Osteocyte (in vitro differentiated cells): ENCODE measurements at regions not wholly inside any gene's neighbourhood (a gene's known extent, or its start where the extent isn't known, plus 50 kb on each side); places are given as distances from the start of the nearest gene placed in this dataset.

ENCODE experiments used
- DNase-seq: peaks from one replicate; pipeline ENCODE4 v3.0.0; 2021; ENCODE audit warnings: mixed read lengths; ENCODE audit not compliant: unreplicated experiment; ENCODE audit errors: extremely low spot score
- H3K27ac Mint-ChIP-seq: one replicate; pipeline ENCODE4 v1.8.0; 2021; ENCODE audit warnings: mild to moderate bottlenecking, mixed read lengths; ENCODE audit not compliant: unreplicated experiment
- H3K27me3 Mint-ChIP-seq: one replicate; pipeline ENCODE4 v1.8.0; 2021; ENCODE audit warnings: mixed read lengths; ENCODE audit not compliant: unreplicated experiment
- H3K36me3 Mint-ChIP-seq: one replicate; pipeline ENCODE4 v1.8.0; 2021; ENCODE audit warnings: mixed read lengths; ENCODE audit not compliant: unreplicated experiment
- H3K4me1 Mint-ChIP-seq: one replicate; pipeline ENCODE4 v1.8.0; 2021; ENCODE audit warnings: mixed read lengths; ENCODE audit not compliant: unreplicated experiment
- H3K4me3 Mint-ChIP-seq: one replicate; pipeline ENCODE4 v1.8.0; 2021; ENCODE audit warnings: mild to moderate bottlenecking, moderate library complexity, mixed read lengths; ENCODE audit not compliant: unreplicated experiment
- H3K9me3 Mint-ChIP-seq: one replicate; pipeline ENCODE4 v1.8.0; 2021; ENCODE audit warnings: mixed read lengths; ENCODE audit not compliant: unreplicated experiment
- CTCF ChIP-seq: fragments of 200-600 bp; sonication (generic); IDR thresholded peaks from 2 replicates; pipeline ENCODE4 v1.5.0; 2021; ENCODE audit warnings: antibody characterized with exemption, mild to moderate bottlenecking, moderate library complexity

- Mint-ChIP-seq H3K9me3 (peaks cover 2% of the 10 kb centered on the region), H3K4me1 (no peaks in the 10 kb centered on the region), H3K36me3 (no peaks in the 10 kb centered on the region), H3K27me3 (peaks cover 56% of the 10 kb centered on the region), H3K27ac (no peak overlapping the region), H3K4me3 (no peak overlapping the region)
- DNase-seq, result peak; percentile 62
- no peak for TF ChIP-seq CTCF
Measured at GRCh38 chr20:51163996-51164600, 141.2 kb upstream of the KCNG1 start.

- no peak for TF ChIP-seq CTCF
Measured at GRCh38 chr20:51162015-51162414, 139.1 kb upstream of the KCNG1 start.

GRCh38 chr20:51160821-51161220 lies 137.9 kb upstream of the KCNG1 start:
- Mint-ChIP-seq H3K4me1 (no peaks in the 10 kb centered on the region), H3K27ac (no peak overlapping the region), H3K4me3 (no peak overlapping the region), H3K36me3 (no peaks in the 10 kb centered on the region), H3K9me3 (no peaks in the 10 kb centered on the region), H3K27me3 (peaks cover 70% of the 10 kb centered on the region)
- peak; percentile 72 for DNase-seq
- no peak for TF ChIP-seq CTCF

More at GRCh38 chr20:51162015-51162414, 139.1 kb upstream of the KCNG1 start:
- no peak overlapping the region for H3K4me3 Mint-ChIP-seq
- no peaks in the 10 kb centered on the region for H3K4me1 Mint-ChIP-seq
- H3K27me3 Mint-ChIP-seq, result peaks cover 66% of the 10 kb centered on the region
- H3K36me3 Mint-ChIP-seq, result no peaks in the 10 kb centered on the region
- no peaks in the 10 kb centered on the region for H3K9me3 Mint-ChIP-seq
- no peak overlapping the region for H3K27ac Mint-ChIP-seq
- DNase-seq, result peak; percentile 19

GRCh38 chr20:51159981-51160380 lies 137.1 kb upstream of the KCNG1 start:
- Mint-ChIP-seq H3K27ac (no peak overlapping the region), H3K27me3 (peaks cover 73% of the 10 kb centered on the region), H3K36me3 (no peaks in the 10 kb centered on the region), H3K9me3 (no peaks in the 10 kb centered on the region), H3K4me3 (no peak overlapping the region), H3K4me1 (no peaks in the 10 kb centered on the region)
- no peak for DNase-seq
- no peak for TF ChIP-seq CTCF

GRCh38 chr20:51159303-51159702 lies 136.4 kb upstream of the KCNG1 start:
- TF ChIP-seq CTCF, result no peak
- H3K4me1 Mint-ChIP-seq, result no peaks in the 10 kb centered on the region
- H3K36me3 Mint-ChIP-seq, result no peaks in the 10 kb centered on the region
- H3K9me3 Mint-ChIP-seq, result no peaks in the 10 kb centered on the region
- no peak overlapping the region for H3K4me3 Mint-ChIP-seq
- H3K27ac Mint-ChIP-seq, result no peak overlapping the region
- peaks cover 76% of the 10 kb centered on the region for H3K27me3 Mint-ChIP-seq
- peak; percentile 49 for DNase-seq
